Smooth muscle cell (in vitro differentiated cells): ENCODE measurements at regions not wholly inside any gene's neighbourhood (a gene's known extent, or its start where the extent isn't known, plus 50 kb on each side); places are given as distances from the start of the nearest gene placed in this dataset.

Experiments
- DNase-seq: peaks from one replicate; lab custom pipeline; 2025; ENCODE audit not compliant: unreplicated experiment; lab: John Stamatoyannopoulos, UW
- H2AFZ ChIP-seq: fragments of 200-600 bp; sonication (generic); 2 replicates; pipeline ENCODE4 v1.6.0; 2016; ENCODE audit warnings: antibody characterized with exemption, low read depth, mild to moderate bottlenecking
- H3F3A ChIP-seq: fragments of 200-600 bp; sonication (generic); 2 replicates; pipeline ENCODE4 v1.6.0; 2017; ENCODE audit warnings: antibody characterized with exemption, low read depth
- H3K27ac ChIP-seq: fragments of 200-600 bp; sonication (generic); 2 replicates; pipeline ENCODE4 v1.5.1; 2016; ENCODE audit warnings: low read depth, mild to moderate bottlenecking
- H3K27me3 ChIP-seq: fragments of 200-600 bp; sonication (generic); 2 replicates; pipeline ENCODE4 v1.6.1; 2016; ENCODE audit warnings: low read depth, mild to moderate bottlenecking
- H3K36me3 ChIP-seq: fragments of 200-600 bp; sonication (generic); 2 replicates; pipeline ENCODE4 v1.5.1; 2016; ENCODE audit warnings: low read depth
- H3K4me1 ChIP-seq: fragments of 200-600 bp; sonication (generic); 2 replicates; pipeline ENCODE4 v1.5.1; 2016; ENCODE audit warnings: low read depth
- H3K4me2 ChIP-seq: fragments of 200-600 bp; sonication (generic); 2 replicates; pipeline ENCODE4 v1.6.0; 2016; ENCODE audit warnings: mild to moderate bottlenecking
- H3K4me3 ChIP-seq: fragments of 200-600 bp; sonication (generic); 2 replicates; pipeline ENCODE4 v1.5.1; 2016; ENCODE audit warnings: mild to moderate bottlenecking
- H3K79me2 ChIP-seq: fragments of 200-600 bp; sonication (generic); 2 replicates; pipeline ENCODE4 v1.6.0; 2016; ENCODE audit warnings: low read depth, mild to moderate bottlenecking
- H3K9ac ChIP-seq: fragments of 200-600 bp; sonication (generic); 2 replicates; pipeline ENCODE4 v1.6.0; 2016; ENCODE audit warnings: low read depth
- H3K9me3 ChIP-seq: fragments of 200-600 bp; sonication (generic); replicated peaks from 2 replicates; pipeline ENCODE4 v1.5.1; 2016; ENCODE audit warnings: low read depth
- H4K20me1 ChIP-seq: fragments of 200-600 bp; sonication (generic); 2 replicates; pipeline ENCODE4 v1.6.0; 2016; ENCODE audit warnings: low read depth
- WGBS: methylation state at CpG from one replicate; pipeline ENCODE4 v1.1.7; 2016; ENCODE audit warnings: low lambda C conversion rate; 5-methylcytosine and 5-hydroxymethylcytosine counted together
- TF ChIP-seq, protein P1 (sequence below): fragments of 200-600 bp; sonication (generic); IDR thresholded peaks from 2 replicates; pipeline ENCODE4 v1.5.1; 2017; ENCODE audit warnings: borderline replicate concordance, mild to moderate bottlenecking, antibody characterized with exemption; ENCODE audit not compliant: insufficient read depth, poor library complexity, severe bottlenecking

DNA sequence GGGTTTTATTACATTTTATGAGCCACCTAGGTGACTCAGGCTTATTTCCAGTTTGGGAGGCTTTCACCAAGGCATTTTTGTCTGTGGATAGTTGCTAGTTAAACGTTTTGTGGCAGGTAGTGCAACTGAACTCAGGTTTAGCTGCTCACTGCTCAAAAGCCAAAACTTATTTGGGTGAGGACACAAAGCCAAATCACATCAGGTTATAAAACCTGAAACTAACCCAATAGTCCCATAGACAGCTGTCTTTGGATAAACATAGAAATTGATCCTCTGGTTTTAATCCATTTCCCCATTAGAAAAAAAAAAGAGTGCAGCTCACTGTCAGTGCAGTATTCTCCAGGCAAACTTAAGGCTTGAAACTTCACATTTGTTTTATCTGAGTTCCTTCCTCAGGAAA, 362.6 kb upstream of the TFPI start:
- Histone ChIP-seq H3K4me1 (peaks cover 4% of the 10 kb centered on the region), H3K79me2 (no peaks in the 10 kb centered on the region), H3K9me3 (no peaks in the 10 kb centered on the region), H3K27me3 (no peaks in the 10 kb centered on the region), H2AFZ (no peak overlapping the region), H3F3A (no peaks in the 10 kb centered on the region), H3K36me3 (no peaks in the 10 kb centered on the region), H4K20me1 (no peaks in the 10 kb centered on the region), H3K4me3 (no peak overlapping the region), H3K27ac (no peak overlapping the region), H3K4me2 (no peak overlapping the region), H3K9ac (no peak overlapping the region)
- no peak for DNase-seq
- WGBS, result 72% methylated on average over 1 of the region's 1 CpG
- TF ChIP-seq, protein P1, sequence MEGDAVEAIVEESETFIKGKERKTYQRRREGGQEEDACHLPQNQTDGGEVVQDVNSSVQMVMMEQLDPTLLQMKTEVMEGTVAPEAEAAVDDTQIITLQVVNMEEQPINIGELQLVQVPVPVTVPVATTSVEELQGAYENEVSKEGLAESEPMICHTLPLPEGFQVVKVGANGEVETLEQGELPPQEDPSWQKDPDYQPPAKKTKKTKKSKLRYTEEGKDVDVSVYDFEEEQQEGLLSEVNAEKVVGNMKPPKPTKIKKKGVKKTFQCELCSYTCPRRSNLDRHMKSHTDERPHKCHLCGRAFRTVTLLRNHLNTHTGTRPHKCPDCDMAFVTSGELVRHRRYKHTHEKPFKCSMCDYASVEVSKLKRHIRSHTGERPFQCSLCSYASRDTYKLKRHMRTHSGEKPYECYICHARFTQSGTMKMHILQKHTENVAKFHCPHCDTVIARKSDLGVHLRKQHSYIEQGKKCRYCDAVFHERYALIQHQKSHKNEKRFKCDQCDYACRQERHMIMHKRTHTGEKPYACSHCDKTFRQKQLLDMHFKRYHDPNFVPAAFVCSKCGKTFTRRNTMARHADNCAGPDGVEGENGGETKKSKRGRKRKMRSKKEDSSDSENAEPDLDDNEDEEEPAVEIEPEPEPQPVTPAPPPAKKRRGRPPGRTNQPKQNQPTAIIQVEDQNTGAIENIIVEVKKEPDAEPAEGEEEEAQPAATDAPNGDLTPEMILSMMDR, result no peak

DNA sequence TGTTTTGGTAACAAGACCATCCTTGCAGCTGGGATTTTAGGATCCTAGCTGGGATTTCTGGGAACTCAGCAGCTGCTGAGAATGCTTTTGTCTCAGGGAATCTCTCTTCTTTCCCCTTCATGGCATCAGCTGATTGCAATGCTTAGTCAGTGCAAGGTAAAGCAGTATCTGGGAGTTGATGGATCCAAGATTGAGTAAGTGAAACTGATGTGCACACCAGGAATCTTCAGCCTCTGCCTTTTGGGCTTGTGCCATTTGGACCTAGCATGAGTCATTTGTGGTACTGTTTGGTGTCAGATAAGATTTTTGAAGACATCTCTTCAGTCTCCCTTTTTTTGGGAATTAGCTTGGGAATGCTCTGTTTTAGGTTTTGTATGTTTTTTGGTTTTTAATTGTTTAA, 363.3 kb upstream of the TFPI start:
- Histone ChIP-seq H3K9ac (no peak overlapping the region), H3K36me3 (no peaks in the 10 kb centered on the region), H3K4me3 (no peak overlapping the region), H3F3A (no peaks in the 10 kb centered on the region), H3K27ac (no peak overlapping the region), H2AFZ (no peak overlapping the region), H3K9me3 (no peaks in the 10 kb centered on the region), H3K4me1 (peaks cover 4% of the 10 kb centered on the region), H4K20me1 (no peaks in the 10 kb centered on the region), H3K27me3 (no peaks in the 10 kb centered on the region), H3K4me2 (no peak overlapping the region), H3K79me2 (no peaks in the 10 kb centered on the region)
- TF ChIP-seq, protein P1, result no peak
- no peak for DNase-seq

DNA sequence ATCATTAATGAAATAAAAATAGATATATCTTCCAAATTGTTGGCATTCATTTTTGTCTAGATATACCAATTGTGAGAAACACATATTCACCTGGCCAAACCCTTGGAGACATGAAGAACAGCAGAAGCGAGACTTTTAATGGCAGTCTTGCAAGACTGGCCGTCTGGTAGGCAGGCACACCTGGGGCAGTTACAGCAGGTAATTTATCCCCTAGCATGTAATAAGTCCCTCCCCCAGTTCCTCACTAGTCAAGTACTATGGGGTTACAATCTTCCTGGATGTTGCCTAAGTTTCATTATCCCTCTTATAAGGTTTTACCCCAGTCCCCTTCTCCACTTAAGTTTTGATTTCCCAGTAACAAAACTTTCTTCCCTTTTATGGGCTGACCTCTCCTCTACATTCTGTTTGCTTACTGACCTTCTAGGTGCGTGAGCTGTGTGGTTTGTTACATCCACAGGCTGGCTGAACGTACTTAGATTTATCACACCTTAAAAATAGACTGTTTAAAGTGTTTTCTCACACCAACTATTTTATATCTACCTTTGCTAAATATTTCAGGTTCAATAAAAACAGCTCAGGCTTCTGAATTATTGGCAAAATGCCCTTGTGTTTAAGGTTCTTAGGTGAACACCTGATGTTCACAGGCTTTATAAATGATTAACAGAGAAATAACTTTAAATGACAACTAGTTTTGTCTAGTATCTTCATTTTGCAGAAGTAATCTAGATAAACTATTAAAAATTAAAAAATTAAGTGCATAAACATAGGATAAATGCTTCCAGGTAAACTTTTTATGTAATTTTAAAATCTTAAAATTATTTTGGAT, 365.0 kb upstream of the TFPI start:
- H3K4me2 ChIP-seq, result no peak overlapping the region
- H3K27me3 ChIP-seq, result no peaks in the 10 kb centered on the region
- H2AFZ ChIP-seq, result no peak overlapping the region
- H3K79me2 ChIP-seq, result no peaks in the 10 kb centered on the region
- no peaks in the 10 kb centered on the region for H3K36me3 ChIP-seq
- H3K9me3 ChIP-seq, result no peaks in the 10 kb centered on the region
- 93% methylated on average over 4 of the region's 4 CpGs for WGBS
- no peaks in the 10 kb centered on the region for H4K20me1 ChIP-seq
- no peak for DNase-seq
- peaks cover 4% of the 10 kb centered on the region for H3K4me1 ChIP-seq
- no peak overlapping the region for H3K27ac ChIP-seq
- no peak overlapping the region for H3K9ac ChIP-seq
- no peaks in the 10 kb centered on the region for H3F3A ChIP-seq
- TF ChIP-seq, protein P1, result no peak
- H3K4me3 ChIP-seq, result no peak overlapping the region

DNA sequence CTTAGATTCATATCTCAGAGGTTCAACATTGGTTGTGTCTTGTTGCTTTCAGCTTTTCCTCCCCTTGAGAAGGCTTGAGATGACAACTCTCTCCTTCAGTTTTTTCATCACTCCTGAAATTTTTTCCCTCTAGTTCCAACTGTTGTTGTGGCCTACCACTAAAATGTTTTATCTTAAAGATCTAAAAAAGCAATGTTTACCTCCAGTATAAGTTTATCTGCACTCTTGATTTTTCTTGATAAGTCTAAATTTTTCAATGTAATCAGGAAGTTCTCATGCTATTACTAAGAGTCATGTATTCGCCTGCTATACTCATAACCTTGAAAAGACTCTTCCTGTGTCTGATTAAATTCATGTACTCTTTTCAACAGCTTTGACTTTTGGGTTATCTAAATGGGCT, 366.3 kb upstream of the TFPI start:
- H3K4me3 ChIP-seq, result no peak overlapping the region
- H3K27ac ChIP-seq, result no peak overlapping the region
- H3K27me3 ChIP-seq, result no peaks in the 10 kb centered on the region
- no peak overlapping the region for H3K4me2 ChIP-seq
- TF ChIP-seq, protein P1, result no peak
- DNase-seq, result no peak
- no peaks in the 10 kb centered on the region for H4K20me1 ChIP-seq
- no peaks in the 10 kb centered on the region for H3K9me3 ChIP-seq
- no peaks in the 10 kb centered on the region for H3K79me2 ChIP-seq
- H3K9ac ChIP-seq, result no peak overlapping the region
- H3F3A ChIP-seq, result no peaks in the 10 kb centered on the region
- no peak overlapping the region for H2AFZ ChIP-seq
- H3K4me1 ChIP-seq, result peaks cover 4% of the 10 kb centered on the region
- WGBS, result 79% methylated on average over 1 of the region's 1 CpG
- H3K36me3 ChIP-seq, result no peaks in the 10 kb centered on the region
